Common myeloid progenitor, CD34-positive (primary cell): ENCODE measurements at regions not wholly inside any gene's neighbourhood (a gene's known extent, or its start where the extent isn't known, plus 50 kb on each side); places are given as distances from the start of the nearest gene placed in this dataset.

Experiments
- CTCF ChIA-PET: fragments of 350-600 bp; sonication (Branson Sonifier 250); formaldehyde crosslinking; loops from one replicate; lab custom pipeline; 2021; ENCODE audit warnings: antibody characterized with exemption; lab: Charles Lee
- POLR2A ChIA-PET: fragments of 350-600 bp; sonication (Branson Sonifier 250); formaldehyde crosslinking; loops from one replicate; lab custom pipeline; 2021; ENCODE audit warnings: antibody characterized with exemption; lab: Charles Lee
- DNase-seq, 3 donors: peaks; one replicate each; pipeline versions ENCODE4 v3.0.0 to v3.0.0-alpha.2; 2013
- H3K27ac ChIP-seq, 2 experiments: 1 replicate in 1 of 2; 2 replicates in 1 of 2; pipeline ENCODE4 v1.7.0; 2013; ENCODE audit warnings: inconsistent platforms in 2 of 2, low read length in 2 of 2, mild to moderate bottlenecking in 2 of 2, low read depth in 1 of 2, moderate library complexity in 1 of 2; ENCODE audit not compliant: severe bottlenecking in 2 of 2, insufficient read depth in 1 of 2, poor library complexity in 1 of 2
- H3K27me3 ChIP-seq, 5 experiments: replicated peaks in 2 of 5; 1 replicate in 3 of 5; 2 replicates in 2 of 5; pipeline versions ENCODE4 v1.6.1 to v1.7.0; 2013; ENCODE audit warnings: low read length in 4 of 5, mild to moderate bottlenecking in 2 of 5, moderate library complexity in 2 of 5, inconsistent platforms in 1 of 5; ENCODE audit not compliant: insufficient read depth in 5 of 5, control insufficient read depth in 4 of 5
- H3K36me3 ChIP-seq, 4 experiments: 1 replicate in 2 of 4; 2 replicates in 2 of 4; pipeline versions ENCODE4 v1.6.1 to v1.7.0; 2013; ENCODE audit warnings: low read length in 3 of 4, control low read depth in 1 of 4, mild to moderate bottlenecking in 1 of 4; ENCODE audit not compliant: control insufficient read depth in 4 of 4, insufficient read depth in 4 of 4
- H3K4me1 ChIP-seq, 4 experiments: 1 replicate in 3 of 4; 2 replicates in 1 of 4; pipeline versions ENCODE4 v1.6.1 to v1.7.1; 2013; ENCODE audit warnings: low read length in 3 of 4, mild to moderate bottlenecking in 3 of 4, control low read depth in 1 of 4, inconsistent platforms in 1 of 4, moderate library complexity in 1 of 4; ENCODE audit not compliant: control insufficient read depth in 4 of 4, insufficient read depth in 4 of 4; ENCODE audit errors: control extremely low read depth in 1 of 4
- H3K4me3 ChIP-seq, 7 experiments: 1 replicate in 4 of 7; 2 replicates in 3 of 7; pipeline versions ENCODE4 v1.5.1 to v1.7.0; 2013; ENCODE audit warnings: mild to moderate bottlenecking in 7 of 7, low read length in 6 of 7, moderate library complexity in 6 of 7, inconsistent platforms in 2 of 7, low read depth in 2 of 7, control low read depth in 1 of 7; ENCODE audit not compliant: insufficient read depth in 4 of 7, control insufficient read depth in 1 of 7; ENCODE audit errors: extremely low read depth in 1 of 7
- H3K9me3 ChIP-seq, 5 experiments: 1 replicate in 4 of 5; 2 replicates in 1 of 5; pipeline versions ENCODE4 v1.6.1 to v1.7.1; 2013; ENCODE audit warnings: low read length in 4 of 5, mild to moderate bottlenecking in 2 of 5, inconsistent platforms in 1 of 5, low read depth in 1 of 5, moderate library complexity in 1 of 5; ENCODE audit not compliant: control insufficient read depth in 4 of 5, insufficient read depth in 2 of 5; ENCODE audit errors: control extremely low read depth in 1 of 5
- WGBS: methylation state at CpG from one replicate; pipeline ENCODE4 v1.1.5; 2013; ENCODE audit not compliant: insufficient coverage; 5-methylcytosine and 5-hydroxymethylcytosine counted together

- Histone ChIP-seq H3K36me3 (no peaks in the 10 kb centered on the region), H3K4me1 (no peaks in the 10 kb centered on the region), H3K27ac (no peak overlapping the region), H3K9me3 (no peaks in the 10 kb centered on the region), H3K4me3 (no peak overlapping the region), H3K27me3 (peaks cover 0 to 20% (median 2%) of the 10 kb centered on the region in 5 experiments)
- no peak for DNase-seq
- POLR2A ChIA-PET: no interaction called here
- no CpG with 5 or more reads among the region's 2 CpGs for WGBS
- CTCF ChIA-PET: no interaction called here
Observed at GRCh38 chr4:111793433-111794091, 351.7 kb upstream of the FAM241A start.

GRCh38 chr4:111797455-111798163 is 347.6 kb upstream of the FAM241A start:
- POLR2A ChIA-PET: interaction anchor here (0.7 kb wide), 1 partner anchor 9 kb away, joined by 4 read pairs; no protein-coding TSS in a partner anchor
- no peak overlapping the region for H3K4me3 ChIP-seq
- CTCF ChIA-PET: no interaction called here
- no peak overlapping the region for H3K27ac ChIP-seq
- no peaks in the 10 kb centered on the region for H3K9me3 ChIP-seq
- no peak for DNase-seq
- no peaks in the 10 kb centered on the region for H3K36me3 ChIP-seq
- H3K4me1 ChIP-seq: no peaks in the 10 kb centered on the region
- H3K27me3 ChIP-seq: no peaks in the 10 kb centered on the region
- WGBS: 100% methylated on average over 2 of the region's 5 CpGs

- ChIA-PET CTCF (no interaction called here), POLR2A (no interaction called here)
- Histone ChIP-seq H3K4me3 (no peak overlapping the region), H3K36me3 (no peaks in the 10 kb centered on the region), H3K4me1 (no peaks in the 10 kb centered on the region), H3K27me3 (no peaks in the 10 kb centered on the region), H3K27ac (no peak overlapping the region), H3K9me3 (no peaks in the 10 kb centered on the region)
- WGBS: no CpG with 5 or more reads among the region's 2 CpGs
- DNase-seq: no peak
Observed at GRCh38 chr4:111798840-111799239, 346.4 kb upstream of the FAM241A start.

DNA sequence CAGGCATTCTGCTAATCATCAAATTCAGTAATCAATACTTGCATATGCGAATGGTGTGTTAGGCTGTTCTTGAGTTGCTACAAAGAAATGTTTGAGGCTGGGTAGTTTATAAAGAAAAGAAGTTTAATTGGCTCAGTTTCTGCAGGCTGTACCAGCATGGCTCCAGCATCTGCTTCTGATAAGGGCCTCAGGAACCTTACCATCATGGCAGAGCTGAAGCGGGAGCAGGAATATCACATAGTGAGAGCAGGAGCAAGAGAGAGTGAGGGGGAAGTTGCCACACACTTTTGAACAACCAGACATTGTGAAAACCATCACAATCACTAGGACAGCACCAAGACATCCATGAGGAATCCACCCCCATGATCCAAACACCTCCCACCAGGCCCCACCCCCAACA is 344.7 kb upstream of the FAM241A start:
- Histone ChIP-seq H3K4me1 (no peaks in the 10 kb centered on the region), H3K36me3 (no peaks in the 10 kb centered on the region), H3K27ac (no peak overlapping the region), H3K27me3 (no peaks in the 10 kb centered on the region), H3K9me3 (no peaks in the 10 kb centered on the region), H3K4me3 (no peak overlapping the region)
- DNase-seq: no peak
- ChIA-PET CTCF (no interaction called here), POLR2A (no interaction called here)
- no CpG with 5 or more reads among the region's 2 CpGs for WGBS

DNA sequence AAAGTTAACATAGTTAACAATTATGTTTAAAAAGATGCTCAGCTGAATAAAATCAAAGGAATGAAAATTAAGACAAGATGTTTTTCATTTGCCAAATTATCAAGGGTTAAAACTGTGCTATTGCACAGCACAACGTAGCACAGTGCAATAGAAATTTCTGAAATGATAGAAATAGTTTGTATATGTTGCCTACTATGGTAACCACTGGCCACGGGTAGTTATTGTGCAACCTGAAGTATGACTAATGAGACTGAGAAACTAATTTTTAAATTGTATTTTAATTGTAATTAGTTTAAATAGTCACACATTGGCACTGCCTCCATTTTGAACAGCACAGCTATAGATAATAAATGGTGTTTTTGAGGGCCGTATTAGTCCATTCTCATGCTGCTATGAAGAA is 343.1 kb upstream of the FAM241A start:
- 100% methylated on average over 2 of the region's 3 CpGs for WGBS
- no peak for DNase-seq
- no peak overlapping the region for H3K27ac ChIP-seq
- CTCF ChIA-PET: no interaction called here
- H3K36me3 ChIP-seq: no peaks in the 10 kb centered on the region
- POLR2A ChIA-PET: no interaction called here
- H3K9me3 ChIP-seq: no peaks in the 10 kb centered on the region
- H3K4me3 ChIP-seq: no peak overlapping the region
- no peaks in the 10 kb centered on the region for H3K4me1 ChIP-seq
- no peaks in the 10 kb centered on the region for H3K27me3 ChIP-seq

GRCh38 chr4:111806331-111806730 is 338.9 kb upstream of the FAM241A start:
- no peak overlapping the region for H3K4me3 ChIP-seq
- CTCF ChIA-PET: no interaction called here
- WGBS: 84% methylated on average over 4 of the region's 5 CpGs
- no peaks in the 10 kb centered on the region for H3K9me3 ChIP-seq
- POLR2A ChIA-PET: no interaction called here
- no peaks in the 10 kb centered on the region for H3K27me3 ChIP-seq
- no peak overlapping the region for H3K27ac ChIP-seq
- no peak for DNase-seq
- no peaks in the 10 kb centered on the region for H3K4me1 ChIP-seq
- no peaks in the 10 kb centered on the region for H3K36me3 ChIP-seq

- no peaks in the 10 kb centered on the region for H3K9me3 ChIP-seq
- CTCF ChIA-PET: no interaction called here
Observed at GRCh38 chr4:111807576-111807975, 337.7 kb upstream of the FAM241A start.

More at GRCh38 chr4:111807576-111807975, 337.7 kb upstream of the FAM241A start:
- Histone ChIP-seq H3K36me3 (no peaks in the 10 kb centered on the region), H3K4me3 (no peak overlapping the region), H3K27ac (no peak overlapping the region), H3K4me1 (no peaks in the 10 kb centered on the region), H3K27me3 (no peaks in the 10 kb centered on the region)
- 90% methylated on average over 4 of the region's 5 CpGs for WGBS
- POLR2A ChIA-PET: no interaction called here
- DNase-seq: no peak
